Fibroblast of skin of abdomen (primary cell): ENCODE measurements at regions not wholly inside any gene's neighbourhood (a gene's known extent, or its start where the extent isn't known, plus 50 kb on each side); places are given as distances from the start of the nearest gene placed in this dataset.

Experiments used
- DNase-seq: peaks from one replicate; pipeline ENCODE4 v3.0.0-alpha.2; 2013

- no peak for DNase-seq
These were observed 100.9 kb upstream of the RADX start for GRCh38 chrX:106510713-106511403.
